ENCODE measurements at regions not wholly inside any gene's neighbourhood (a gene's known extent, or its start where the extent isn't known, plus 50 kb on each side); places are given as distances from the start of the nearest gene placed in this dataset.

- H3K9ac ChIP-seq (ENCODE audit: low read length) = no peak overlapping the region
- H3K4me1 ChIP-seq (ENCODE audit: control insufficient read depth, insufficient read depth, low read length) = no peaks in the 10 kb centered on the region
- H3K27me3 ChIP-seq (replicated peaks; ENCODE audit: control insufficient read depth, insufficient read depth, low read length) = peaks cover 23% of the 10 kb centered on the region
- H3K4me3 ChIP-seq (ENCODE audit: low read length) = no peak overlapping the region
- DNase-seq (ENCODE audit: low read depth) = no peak
- H3K36me3 ChIP-seq (ENCODE audit: control insufficient read depth, insufficient read depth, low read length, severe bottlenecking) = no peaks in the 10 kb centered on the region
- H3K9me3 ChIP-seq (ENCODE audit: control insufficient read depth, low read length) = no peaks in the 10 kb centered on the region
Observed at GRCh38 chr1:226798427-226799411, 59.6 kb upstream of the ITPKB start.

GRCh38 chr1:226797151-226797550 is 58.1 kb upstream of the ITPKB start:
- no peak overlapping the region for H3K9ac ChIP-seq (ENCODE audit: low read length)
- H3K4me1 ChIP-seq (ENCODE audit: control insufficient read depth, insufficient read depth, low read length) = no peaks in the 10 kb centered on the region
- DNase-seq (ENCODE audit: low read depth) = no peak
- H3K9me3 ChIP-seq (ENCODE audit: control insufficient read depth, low read length) = no peaks in the 10 kb centered on the region
- no peaks in the 10 kb centered on the region for H3K36me3 ChIP-seq (ENCODE audit: control insufficient read depth, insufficient read depth, low read length, severe bottlenecking)
- peaks cover 25% of the 10 kb centered on the region for H3K27me3 ChIP-seq (replicated peaks; ENCODE audit: control insufficient read depth, insufficient read depth, low read length)
- no peak overlapping the region for H3K4me3 ChIP-seq (ENCODE audit: low read length)

- H3K4me1 ChIP-seq (ENCODE audit: control insufficient read depth, insufficient read depth, low read length) = no peaks in the 10 kb centered on the region
- no peak overlapping the region for H3K9ac ChIP-seq (ENCODE audit: low read length)
- H3K36me3 ChIP-seq (ENCODE audit: control insufficient read depth, insufficient read depth, low read length, severe bottlenecking) = no peaks in the 10 kb centered on the region
- DNase-seq (ENCODE audit: low read depth) = no peak
- no peaks in the 10 kb centered on the region for H3K9me3 ChIP-seq (ENCODE audit: control insufficient read depth, low read length)
- peaks cover 17% of the 10 kb centered on the region for H3K27me3 ChIP-seq (replicated peaks; ENCODE audit: control insufficient read depth, insufficient read depth, low read length)
- H3K4me3 ChIP-seq (ENCODE audit: low read length) = no peak overlapping the region
Observed at GRCh38 chr1:226793620-226794276, 54.7 kb upstream of the ITPKB start.

GRCh38 chr1:226792368-226792767 is 53.3 kb upstream of the ITPKB start:
- H3K9me3 ChIP-seq (ENCODE audit: control insufficient read depth, low read length) = no peaks in the 10 kb centered on the region
- no peaks in the 10 kb centered on the region for H3K36me3 ChIP-seq (ENCODE audit: control insufficient read depth, insufficient read depth, low read length, severe bottlenecking)
- no peak overlapping the region for H3K4me3 ChIP-seq (ENCODE audit: low read length)
- no peak for DNase-seq (ENCODE audit: low read depth)
- no peaks in the 10 kb centered on the region for H3K4me1 ChIP-seq (ENCODE audit: control insufficient read depth, insufficient read depth, low read length)
- peaks cover 12% of the 10 kb centered on the region for H3K27me3 ChIP-seq (replicated peaks; ENCODE audit: control insufficient read depth, insufficient read depth, low read length)
- no peak overlapping the region for H3K9ac ChIP-seq (ENCODE audit: low read length)

- Histone ChIP-seq H3K9ac (ENCODE audit: low read length) (no peak overlapping the region), H3K36me3 (ENCODE audit: control insufficient read depth, insufficient read depth, low read length, severe bottlenecking) (no peaks in the 10 kb centered on the region), H3K9me3 (ENCODE audit: control insufficient read depth, low read length) (no peaks in the 10 kb centered on the region), H3K4me3 (ENCODE audit: low read length) (no peak overlapping the region), H3K4me1 (ENCODE audit: control insufficient read depth, insufficient read depth, low read length) (no peaks in the 10 kb centered on the region), H3K27me3 (replicated peaks; ENCODE audit: control insufficient read depth, insufficient read depth, low read length) (peaks cover 15% of the 10 kb centered on the region)
- DNase-seq (ENCODE audit: low read depth) = no peak
Observed at GRCh38 chr1:226790545-226791181, 51.6 kb upstream of the ITPKB start.

GRCh38 chr1:226788965-226789364 is 49.9 kb upstream of the ITPKB start:
- Histone ChIP-seq H3K36me3 (ENCODE audit: control insufficient read depth, insufficient read depth, low read length, severe bottlenecking) (no peaks in the 10 kb centered on the region), H3K27me3 (replicated peaks; ENCODE audit: control insufficient read depth, insufficient read depth, low read length) (peaks cover 7% of the 10 kb centered on the region), H3K9ac (ENCODE audit: low read length) (no peak overlapping the region), H3K9me3 (ENCODE audit: control insufficient read depth, low read length) (no peaks in the 10 kb centered on the region), H3K4me1 (ENCODE audit: control insufficient read depth, insufficient read depth, low read length) (peaks cover 3% of the 10 kb centered on the region), H3K4me3 (ENCODE audit: low read length) (no peak overlapping the region)
- DNase-seq (ENCODE audit: low read depth) = no peak

All from adipocyte (in vitro differentiated cells).